Endothelial cell of umbilical vein (primary cell): ENCODE measurements at regions not wholly inside any gene's neighbourhood (a gene's known extent, or its start where the extent isn't known, plus 50 kb on each side); places are given as distances from the start of the nearest gene placed in this dataset.

Source experiments
- GATA2 ChIP-seq: IDR thresholded peaks from 2 replicates; pipeline ENCODE4 v1.7.0; 2011; ENCODE audit warnings: low read depth, mild to moderate bottlenecking, moderate library complexity, mixed read lengths, low read length; ENCODE audit not compliant: insufficient read length, insufficient read depth
- JUN ChIP-seq: IDR thresholded peaks from 2 replicates; pipeline ENCODE4 v1.6.1; 2011; ENCODE audit warnings: borderline replicate concordance, low read depth; ENCODE audit not compliant: insufficient read length, insufficient read depth
- MAX ChIP-seq: IDR thresholded peaks from 2 replicates; pipeline ENCODE4 v1.6.1; 2011; ENCODE audit not compliant: insufficient read depth, insufficient read length
- POLR2A ChIP-seq: IDR thresholded peaks from 2 replicates; pipeline ENCODE4 v1.6.1; 2012; ENCODE audit warnings: low read depth, mild to moderate bottlenecking, control low read depth, low read length
- POLR2AphosphoS5 ChIP-seq: IDR thresholded peaks from 2 replicates; pipeline ENCODE4 v1.6.1; 2012; ENCODE audit warnings: low read depth, mild to moderate bottlenecking, control low read depth, low read length, moderate library complexity; ENCODE audit not compliant: insufficient read depth
- TF ChIP-seq, protein P1 (sequence below), 2 donors: IDR thresholded peaks; 1 replicate in 1 of 2; 2 replicates in 1 of 2; pipeline ENCODE4 v1.5.1; 2011; ENCODE audit warnings: low read length in 2 of 2, mild to moderate bottlenecking in 2 of 2, moderate library complexity in 2 of 2, control low read depth in 1 of 2, inconsistent platforms in 1 of 2, low read depth in 1 of 2; ENCODE audit not compliant: insufficient read depth in 1 of 2; ENCODE audit errors: extremely low read depth in 1 of 2

DNA sequence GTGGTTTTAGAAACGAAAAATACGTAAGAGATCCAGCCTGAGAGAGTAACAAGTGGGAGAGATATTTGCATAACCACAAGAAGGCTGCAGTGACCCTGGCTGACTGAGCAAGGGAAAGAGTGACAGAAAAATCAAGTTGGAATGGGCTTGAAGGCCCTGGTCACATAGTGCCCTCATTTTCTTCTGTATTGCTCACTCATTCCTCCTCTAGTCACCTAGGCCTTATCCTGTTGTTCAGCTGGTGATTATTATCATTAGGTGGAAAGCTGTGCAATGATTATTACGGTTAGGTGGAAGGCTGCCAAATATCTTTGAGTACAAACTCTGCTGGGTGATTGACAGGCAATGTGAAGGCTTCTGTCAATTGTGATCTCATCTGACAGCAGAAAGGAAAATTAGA, 2384.1 kb downstream of the PCDH7 start:
- TF ChIP-seq, protein P1, sequence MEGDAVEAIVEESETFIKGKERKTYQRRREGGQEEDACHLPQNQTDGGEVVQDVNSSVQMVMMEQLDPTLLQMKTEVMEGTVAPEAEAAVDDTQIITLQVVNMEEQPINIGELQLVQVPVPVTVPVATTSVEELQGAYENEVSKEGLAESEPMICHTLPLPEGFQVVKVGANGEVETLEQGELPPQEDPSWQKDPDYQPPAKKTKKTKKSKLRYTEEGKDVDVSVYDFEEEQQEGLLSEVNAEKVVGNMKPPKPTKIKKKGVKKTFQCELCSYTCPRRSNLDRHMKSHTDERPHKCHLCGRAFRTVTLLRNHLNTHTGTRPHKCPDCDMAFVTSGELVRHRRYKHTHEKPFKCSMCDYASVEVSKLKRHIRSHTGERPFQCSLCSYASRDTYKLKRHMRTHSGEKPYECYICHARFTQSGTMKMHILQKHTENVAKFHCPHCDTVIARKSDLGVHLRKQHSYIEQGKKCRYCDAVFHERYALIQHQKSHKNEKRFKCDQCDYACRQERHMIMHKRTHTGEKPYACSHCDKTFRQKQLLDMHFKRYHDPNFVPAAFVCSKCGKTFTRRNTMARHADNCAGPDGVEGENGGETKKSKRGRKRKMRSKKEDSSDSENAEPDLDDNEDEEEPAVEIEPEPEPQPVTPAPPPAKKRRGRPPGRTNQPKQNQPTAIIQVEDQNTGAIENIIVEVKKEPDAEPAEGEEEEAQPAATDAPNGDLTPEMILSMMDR (IDR thresholded peaks at IDR 0.05; ENCODE audit: extremely low read depth in 1 of 2, insufficient read depth in 1 of 2, low read depth in 1 of 2, low read length in 2 of 2) = no peak
- no peak for TF ChIP-seq POLR2A
- no peak for TF ChIP-seq JUN
- TF ChIP-seq POLR2AphosphoS5 = no peak
- no peak for TF ChIP-seq GATA2
- TF ChIP-seq MAX = no peak
